Karpas-422 (cell line): ENCODE measurements at regions not wholly inside any gene's neighbourhood (a gene's known extent, or its start where the extent isn't known, plus 50 kb on each side); places are given as distances from the start of the nearest gene placed in this dataset.

Experiments
- DNase-seq: peaks from one replicate; pipeline ENCODE4 v3.0.0-alpha.2; 2015
- H2AFZ ChIP-seq: fragments of 200-600 bp; sonication (generic); 2 replicates; pipeline ENCODE4 v1.6.1; 2014; ENCODE audit warnings: antibody characterized with exemption, low read length, mixed read lengths
- H3K27ac ChIP-seq: fragments of 200-600 bp; sonication (generic); 2 replicates; pipeline ENCODE4 v1.5.1; 2014; ENCODE audit warnings: mild to moderate bottlenecking, low read length, moderate library complexity
- H3K27me3 ChIP-seq: fragments of 200-600 bp; sonication (generic); 2 replicates; pipeline ENCODE4 v1.6.1; 2014; ENCODE audit warnings: low read length, mixed read lengths
- H3K36me3 ChIP-seq: fragments of 200-600 bp; sonication (generic); 2 replicates; pipeline ENCODE4 v1.6.1; 2014; ENCODE audit warnings: low read length, mixed read lengths; ENCODE audit not compliant: insufficient read depth
- H3K4me1 ChIP-seq: fragments of 200-600 bp; sonication (generic); 2 replicates; pipeline ENCODE4 v1.6.1; 2014; ENCODE audit warnings: mild to moderate bottlenecking, low read length, mixed read lengths
- H3K4me2 ChIP-seq: fragments of 200-600 bp; sonication (generic); 2 replicates; pipeline ENCODE4 v1.6.1; 2014; ENCODE audit warnings: low read length, low read depth, mild to moderate bottlenecking; ENCODE audit not compliant: poor library complexity, severe bottlenecking
- H3K4me3 ChIP-seq: fragments of 200-600 bp; sonication (generic); 2 replicates; pipeline ENCODE4 v1.5.1; 2014; ENCODE audit warnings: mild to moderate bottlenecking, antibody characterized with exemption, low read length, mixed read lengths
- H3K79me2 ChIP-seq: fragments of 200-600 bp; sonication (generic); 2 replicates; pipeline ENCODE4 v1.6.1; 2014; ENCODE audit warnings: mild to moderate bottlenecking, low read length, mixed read lengths
- H3K9ac ChIP-seq: fragments of 200-600 bp; sonication (generic); 2 replicates; pipeline ENCODE4 v1.6.0; 2014; ENCODE audit warnings: low read length
- H3K9me2 ChIP-seq: fragments of 200-600 bp; sonication (generic), shearing (Covaris generic); replicated peaks from 2 replicates; pipeline ENCODE4 v1.6.0; 2014; ENCODE audit warnings: mild to moderate bottlenecking, low read length, moderate library complexity; ENCODE audit not compliant: insufficient read depth
- H3K9me3 ChIP-seq: fragments of 300-700, 200-600 bp; sonication (generic); 2 replicates; pipeline ENCODE4 v1.6.1; 2014; ENCODE audit warnings: low read length, mixed read lengths
- H4K20me1 ChIP-seq: fragments of 200-600 bp; sonication (generic); 2 replicates; pipeline ENCODE4 v1.6.1; 2014; ENCODE audit warnings: mild to moderate bottlenecking, antibody characterized with exemption, low read length, low read depth; ENCODE audit not compliant: insufficient read depth

DNA sequence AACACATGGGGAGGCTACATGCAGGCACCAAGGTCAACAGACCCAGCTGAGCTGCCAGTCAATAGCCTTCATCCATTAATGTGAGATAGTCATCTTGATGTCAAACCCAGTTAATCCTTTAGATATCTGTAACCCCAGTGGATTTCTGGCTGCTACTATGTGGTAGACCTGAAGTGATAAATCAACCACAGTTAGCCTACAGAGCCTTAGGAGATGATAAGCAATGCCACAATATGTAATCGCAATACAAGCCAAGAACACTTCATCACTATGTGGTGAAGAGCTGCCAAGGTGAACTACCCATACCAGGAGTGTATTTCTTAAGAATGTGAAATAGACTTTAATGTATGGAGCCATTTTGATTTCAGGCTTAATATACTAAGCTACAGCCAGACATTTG is 1175.5 kb downstream of the DTWD2 start:
- Histone ChIP-seq H3K4me3 (no peak overlapping the region), H3K27me3 (no peaks in the 10 kb centered on the region), H3K79me2 (no peaks in the 10 kb centered on the region), H2AFZ (no peak overlapping the region), H3K27ac (no peak overlapping the region), H3K4me1 (no peaks in the 10 kb centered on the region), H4K20me1 (no peaks in the 10 kb centered on the region), H3K9ac (no peak overlapping the region), H3K4me2 (no peak overlapping the region), H3K9me2 (no peaks in the 10 kb centered on the region), H3K36me3 (no peaks in the 10 kb centered on the region), H3K9me3 (0 out of 2 replicates have a peak, but pooled peaks cover under 1% of the 10 kb centered on the region)
- DNase-seq = no peak

DNA sequence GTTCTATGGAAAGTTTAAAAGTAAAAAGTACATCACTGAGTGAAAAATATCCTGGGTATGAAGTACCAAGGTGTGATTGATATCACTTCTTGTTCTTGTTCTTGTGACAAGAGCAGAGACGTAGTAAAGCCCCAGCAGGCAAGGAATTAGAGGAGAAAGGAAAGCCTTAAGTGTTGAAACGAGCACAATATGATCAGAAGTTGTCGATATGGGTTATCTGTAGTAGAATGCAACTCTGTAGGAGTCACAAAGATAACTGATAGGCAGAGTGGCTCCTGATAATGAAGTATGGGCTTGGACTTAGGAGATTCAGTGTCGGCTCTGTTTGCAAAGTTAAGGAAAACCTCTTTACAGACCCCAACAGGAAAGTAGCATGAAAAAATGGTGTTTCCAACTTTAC is 1179.1 kb downstream of the DTWD2 start:
- no peak overlapping the region for H2AFZ ChIP-seq
- H3K27ac ChIP-seq = no peak overlapping the region
- H3K79me2 ChIP-seq = no peaks in the 10 kb centered on the region
- 0 out of 2 replicates have a peak, but pooled peaks cover 3% of the 10 kb centered on the region for H3K9me3 ChIP-seq
- no peaks in the 10 kb centered on the region for H3K9me2 ChIP-seq
- no peak overlapping the region for H3K4me2 ChIP-seq
- no peak overlapping the region for H3K9ac ChIP-seq
- no peak for DNase-seq
- H3K27me3 ChIP-seq = no peaks in the 10 kb centered on the region
- no peak overlapping the region for H3K4me3 ChIP-seq
- H3K4me1 ChIP-seq = no peaks in the 10 kb centered on the region
- no peaks in the 10 kb centered on the region for H4K20me1 ChIP-seq
- no peaks in the 10 kb centered on the region for H3K36me3 ChIP-seq

DNA sequence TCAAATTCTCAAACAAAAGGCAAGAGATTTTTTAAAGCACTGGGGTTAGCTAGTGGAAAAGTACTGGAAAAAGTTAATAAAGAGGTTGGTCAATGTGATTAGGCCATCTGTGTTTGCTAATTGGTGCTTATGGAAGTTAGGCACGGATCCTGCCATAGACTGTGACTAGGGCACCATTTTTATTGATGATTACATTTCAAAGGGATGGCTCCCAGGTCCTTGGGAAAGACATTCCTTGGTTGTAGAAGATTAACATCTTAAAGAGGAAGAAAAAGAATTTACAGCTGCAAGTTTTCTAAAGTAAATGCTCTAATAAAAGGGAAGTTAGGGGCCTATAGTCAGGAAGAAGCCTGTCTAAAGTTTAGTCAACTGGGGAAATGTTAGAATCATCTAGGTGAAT is 1183.3 kb downstream of the DTWD2 start:
- no peak for DNase-seq
- Histone ChIP-seq H2AFZ (no peak overlapping the region), H3K27ac (no peak overlapping the region), H3K4me2 (no peak overlapping the region), H4K20me1 (no peaks in the 10 kb centered on the region), H3K9me3 (peaks cover 9% of the 10 kb centered on the region; the same call in 1 of the 2 replicates), H3K79me2 (no peaks in the 10 kb centered on the region), H3K4me1 (no peaks in the 10 kb centered on the region), H3K9me2 (no peaks in the 10 kb centered on the region; the same call in 1 of the 2 replicates), H3K9ac (no peak overlapping the region), H3K4me3 (no peak overlapping the region), H3K27me3 (no peaks in the 10 kb centered on the region), H3K36me3 (no peaks in the 10 kb centered on the region)

DNA sequence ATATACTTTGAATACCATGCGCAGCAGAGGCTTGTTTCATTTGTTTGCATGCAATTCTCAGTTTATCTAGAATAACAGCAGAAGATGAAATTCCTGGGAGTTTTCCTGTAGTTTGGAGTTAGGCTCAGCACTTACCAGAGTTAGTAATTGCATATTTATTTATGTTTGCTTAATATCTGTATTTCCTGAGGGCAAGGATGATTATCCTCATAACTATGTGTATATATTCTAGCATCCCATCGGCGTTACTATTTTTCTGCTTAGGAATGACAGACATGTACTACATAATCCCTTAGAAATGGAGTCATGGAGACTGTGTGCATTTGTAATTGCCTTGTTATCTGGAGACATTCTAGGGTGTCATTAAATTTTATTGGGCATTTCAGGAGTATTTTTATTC is 1184.8 kb downstream of the DTWD2 start:
- Histone ChIP-seq H3K9me3 (peaks cover 9% of the 10 kb centered on the region; the same call in 1 of the 2 replicates), H3K36me3 (no peaks in the 10 kb centered on the region), H3K4me3 (no peak overlapping the region), H3K79me2 (no peaks in the 10 kb centered on the region), H2AFZ (no peak overlapping the region), H3K4me1 (no peaks in the 10 kb centered on the region), H3K9me2 (no peaks in the 10 kb centered on the region; the same call in 1 of the 2 replicates), H3K4me2 (no peak overlapping the region), H4K20me1 (no peaks in the 10 kb centered on the region), H3K27ac (no peak overlapping the region), H3K27me3 (no peaks in the 10 kb centered on the region), H3K9ac (no peak overlapping the region)
- no peak for DNase-seq

DNA sequence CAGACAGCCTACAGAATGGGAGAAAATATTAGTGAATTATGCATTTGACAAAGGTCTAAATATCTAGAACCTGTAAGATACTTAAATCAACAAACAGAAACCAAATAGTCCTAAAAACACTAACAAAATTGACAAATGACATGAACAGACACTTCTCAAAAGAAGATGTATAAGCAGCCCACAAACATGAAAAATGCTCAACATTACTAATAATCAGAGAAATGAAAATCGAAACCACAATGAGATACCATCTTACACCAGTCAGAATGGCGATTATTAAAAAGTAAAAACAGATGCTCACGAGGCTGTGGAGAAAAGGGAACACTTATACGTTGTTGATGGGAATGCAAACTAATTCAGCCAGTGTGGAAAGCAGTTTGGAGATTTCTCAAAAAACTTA is 1186.8 kb downstream of the DTWD2 start:
- Histone ChIP-seq H3K9ac (no peak overlapping the region), H3K9me2 (no peaks in the 10 kb centered on the region; the same call in 1 of the 2 replicates), H3K4me1 (no peaks in the 10 kb centered on the region), H3K9me3 (peaks cover 7% of the 10 kb centered on the region; the same call in 1 of the 2 replicates), H3K4me3 (no peak overlapping the region), H3K36me3 (no peaks in the 10 kb centered on the region), H2AFZ (no peak overlapping the region), H3K4me2 (no peak overlapping the region), H4K20me1 (no peaks in the 10 kb centered on the region), H3K27me3 (no peaks in the 10 kb centered on the region), H3K79me2 (no peaks in the 10 kb centered on the region), H3K27ac (no peak overlapping the region)
- DNase-seq = no peak

DNA sequence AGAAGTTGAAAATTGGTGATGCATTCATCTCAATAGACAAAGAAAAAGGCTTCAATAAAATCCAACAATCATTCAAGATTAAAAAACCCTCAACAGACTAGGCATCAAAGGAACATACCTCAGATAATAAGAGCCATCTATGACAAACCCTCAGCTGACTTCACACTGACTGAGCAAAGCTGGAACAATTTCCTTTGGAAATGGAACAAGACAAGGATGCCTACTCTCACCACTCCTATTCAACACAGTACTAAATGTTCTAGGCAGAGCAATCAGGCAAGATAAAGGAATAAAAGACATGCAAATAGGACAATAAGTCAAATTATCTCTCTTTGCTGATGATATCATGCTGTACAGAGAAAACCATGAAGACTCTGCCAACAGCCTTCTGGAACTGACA is 1188.1 kb downstream of the DTWD2 start:
- no peak overlapping the region for H3K4me3 ChIP-seq
- H3K9me2 ChIP-seq = no peaks in the 10 kb centered on the region; the same call in 1 of the 2 replicates
- no peak overlapping the region for H3K9ac ChIP-seq
- no peaks in the 10 kb centered on the region for H3K36me3 ChIP-seq
- no peaks in the 10 kb centered on the region for H4K20me1 ChIP-seq
- no peak overlapping the region for H3K27ac ChIP-seq
- no peak overlapping the region for H3K4me2 ChIP-seq
- H3K79me2 ChIP-seq = no peaks in the 10 kb centered on the region
- H2AFZ ChIP-seq = no peak overlapping the region
- H3K9me3 ChIP-seq = peaks cover 7% of the 10 kb centered on the region; the same call in 1 of the 2 replicates
- H3K4me1 ChIP-seq = no peaks in the 10 kb centered on the region
- H3K27me3 ChIP-seq = no peaks in the 10 kb centered on the region
- no peak for DNase-seq

DNA sequence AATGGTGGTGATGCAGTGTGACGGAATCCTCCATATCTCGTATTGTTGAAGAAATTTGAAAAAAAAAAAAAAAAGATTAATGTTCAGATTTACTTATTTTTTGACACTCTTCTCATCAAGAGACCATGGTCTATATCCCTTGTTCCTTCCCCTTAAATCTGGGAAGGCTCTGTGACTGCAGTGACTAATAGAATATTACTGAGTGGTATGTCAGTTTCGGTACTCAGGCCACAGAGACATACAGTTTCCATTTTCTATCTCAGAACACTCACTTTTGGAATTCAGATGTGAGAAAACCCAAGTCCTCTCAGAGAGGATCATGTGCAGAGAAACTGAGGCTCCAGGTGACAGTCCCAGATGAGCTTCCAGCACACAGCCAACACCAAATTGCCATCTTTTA is 1193.5 kb downstream of the DTWD2 start:
- no peaks in the 10 kb centered on the region for H3K9me2 ChIP-seq
- H3K27me3 ChIP-seq = no peaks in the 10 kb centered on the region
- no peak for DNase-seq
- H3K4me2 ChIP-seq = no peak overlapping the region
- no peak overlapping the region for H3K27ac ChIP-seq
- H3K9ac ChIP-seq = no peak overlapping the region
- H3K4me1 ChIP-seq = no peaks in the 10 kb centered on the region
- H3K79me2 ChIP-seq = no peaks in the 10 kb centered on the region
- no peak overlapping the region for H2AFZ ChIP-seq
- H3K36me3 ChIP-seq = no peaks in the 10 kb centered on the region
- no peak overlapping the region for H3K4me3 ChIP-seq
- no peaks in the 10 kb centered on the region for H4K20me1 ChIP-seq
- no peaks in the 10 kb centered on the region; the same call in 1 of the 2 replicates for H3K9me3 ChIP-seq

DNA sequence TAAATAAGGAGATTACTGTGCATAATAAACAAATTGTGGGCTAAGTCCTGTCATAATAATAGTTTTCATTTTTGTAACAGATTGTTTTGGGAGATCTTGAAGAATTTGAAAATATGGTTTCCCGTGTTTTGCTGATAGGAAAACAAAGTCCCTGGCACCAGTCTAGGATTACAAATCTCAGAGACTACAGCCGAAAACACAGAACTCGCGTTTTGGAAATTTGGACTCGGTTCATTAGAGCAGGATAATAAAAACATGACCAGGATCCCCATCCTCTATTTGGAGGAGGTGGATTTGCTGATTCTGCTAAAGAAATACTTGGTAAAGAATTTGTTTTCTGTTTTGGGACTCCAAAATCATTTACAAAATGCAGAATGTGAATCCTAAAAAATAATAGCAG is 1194.4 kb downstream of the DTWD2 start:
- H3K79me2 ChIP-seq = no peaks in the 10 kb centered on the region
- no peaks in the 10 kb centered on the region; the same call in 1 of the 2 replicates for H3K9me3 ChIP-seq
- no peak overlapping the region for H2AFZ ChIP-seq
- no peak for DNase-seq
- no peak overlapping the region for H3K4me2 ChIP-seq
- no peaks in the 10 kb centered on the region for H3K27me3 ChIP-seq
- H3K4me1 ChIP-seq = no peaks in the 10 kb centered on the region
- H3K4me3 ChIP-seq = no peak overlapping the region
- no peak overlapping the region for H3K9ac ChIP-seq
- H3K27ac ChIP-seq = no peak overlapping the region
- no peaks in the 10 kb centered on the region for H4K20me1 ChIP-seq
- no peaks in the 10 kb centered on the region for H3K9me2 ChIP-seq
- no peaks in the 10 kb centered on the region for H3K36me3 ChIP-seq

DNA sequence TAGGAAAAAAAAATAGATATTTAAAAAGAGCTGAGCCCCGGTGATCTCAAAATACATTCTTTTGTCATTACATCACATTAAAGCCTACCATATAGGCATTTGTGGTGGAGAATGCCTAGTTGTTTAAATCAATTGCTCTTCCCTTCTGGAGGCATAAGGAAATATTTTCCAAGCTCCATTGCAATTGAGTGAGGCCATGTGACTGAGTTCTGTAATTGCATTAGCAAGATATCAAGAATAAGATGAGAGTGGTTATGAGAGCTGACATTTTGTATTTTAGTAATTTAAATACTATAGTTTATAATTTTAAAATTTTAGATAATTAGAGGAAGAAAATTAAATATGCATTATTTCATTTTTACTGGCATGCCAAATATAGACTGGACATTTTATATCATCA is 1195.9 kb downstream of the DTWD2 start:
- no peak overlapping the region for H3K4me3 ChIP-seq
- no peaks in the 10 kb centered on the region for H3K27me3 ChIP-seq
- no peak overlapping the region for H2AFZ ChIP-seq
- no peaks in the 10 kb centered on the region for H3K9me2 ChIP-seq
- no peak for DNase-seq
- H3K79me2 ChIP-seq = no peaks in the 10 kb centered on the region
- no peaks in the 10 kb centered on the region for H3K36me3 ChIP-seq
- H3K9me3 ChIP-seq = no peaks in the 10 kb centered on the region
- H3K4me2 ChIP-seq = no peak overlapping the region
- H3K9ac ChIP-seq = no peak overlapping the region
- H3K27ac ChIP-seq = no peak overlapping the region
- no peaks in the 10 kb centered on the region for H3K4me1 ChIP-seq
- no peaks in the 10 kb centered on the region for H4K20me1 ChIP-seq
